Neural cell (in vitro differentiated cells): ENCODE measurements at regions not wholly inside any gene's neighbourhood (a gene's known extent, or its start where the extent isn't known, plus 50 kb on each side); places are given as distances from the start of the nearest gene placed in this dataset.

Experiments used
- EP300 ChIP-seq: fragments of 450-650 bp; conservative IDR thresholded peaks from 2 replicates; pipeline ENCODE4 v1.6.1; 2014; ENCODE audit warnings: antibody characterized with exemption, mild to moderate bottlenecking, moderate library complexity; ENCODE audit not compliant: poor library complexity, severe bottlenecking
- TAF1 ChIP-seq: IDR thresholded peaks from 2 replicates; pipeline ENCODE4 v1.6.1; 2012; ENCODE audit warnings: low read depth
- TF ChIP-seq, protein P1 (sequence below): fragments of 450-650 bp; IDR thresholded peaks from 2 replicates; pipeline ENCODE4 v1.5.1; 2014; ENCODE audit warnings: antibody characterized with exemption, mild to moderate bottlenecking, moderate library complexity; ENCODE audit not compliant: poor library complexity, severe bottlenecking

DNA sequence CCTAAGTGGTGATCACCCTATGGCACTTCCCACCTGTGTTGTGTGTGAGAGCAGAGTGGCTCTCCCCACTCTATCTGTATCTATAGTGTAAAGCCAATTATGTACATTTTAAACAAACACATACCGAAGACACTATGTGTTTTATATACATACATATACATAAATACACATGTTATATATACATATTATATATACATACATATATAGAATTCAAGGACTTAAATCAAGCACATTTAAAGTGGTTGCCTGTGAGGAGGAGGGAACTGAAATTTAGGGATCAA, 246.6 kb downstream of the LY86 start:
- TF ChIP-seq TAF1 (no peak), EP300 (no peak)
- TF ChIP-seq, protein P1, sequence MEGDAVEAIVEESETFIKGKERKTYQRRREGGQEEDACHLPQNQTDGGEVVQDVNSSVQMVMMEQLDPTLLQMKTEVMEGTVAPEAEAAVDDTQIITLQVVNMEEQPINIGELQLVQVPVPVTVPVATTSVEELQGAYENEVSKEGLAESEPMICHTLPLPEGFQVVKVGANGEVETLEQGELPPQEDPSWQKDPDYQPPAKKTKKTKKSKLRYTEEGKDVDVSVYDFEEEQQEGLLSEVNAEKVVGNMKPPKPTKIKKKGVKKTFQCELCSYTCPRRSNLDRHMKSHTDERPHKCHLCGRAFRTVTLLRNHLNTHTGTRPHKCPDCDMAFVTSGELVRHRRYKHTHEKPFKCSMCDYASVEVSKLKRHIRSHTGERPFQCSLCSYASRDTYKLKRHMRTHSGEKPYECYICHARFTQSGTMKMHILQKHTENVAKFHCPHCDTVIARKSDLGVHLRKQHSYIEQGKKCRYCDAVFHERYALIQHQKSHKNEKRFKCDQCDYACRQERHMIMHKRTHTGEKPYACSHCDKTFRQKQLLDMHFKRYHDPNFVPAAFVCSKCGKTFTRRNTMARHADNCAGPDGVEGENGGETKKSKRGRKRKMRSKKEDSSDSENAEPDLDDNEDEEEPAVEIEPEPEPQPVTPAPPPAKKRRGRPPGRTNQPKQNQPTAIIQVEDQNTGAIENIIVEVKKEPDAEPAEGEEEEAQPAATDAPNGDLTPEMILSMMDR: no peak
